ENCODE measurements at regions not wholly inside any gene's neighbourhood (a gene's known extent, or its start where the extent isn't known, plus 50 kb on each side); places are given as distances from the start of the nearest gene placed in this dataset.

- ATAC-seq, result no peak
- TF ChIP-seq ZFP3 (CRISPR knock-in tag; IDR thresholded peaks at IDR 0.05), result no peak
- no peak for TF ChIP-seq POU6F1 (CRISPR knock-in tag; IDR thresholded peaks at IDR 0.05; ENCODE audit: borderline replicate concordance, low read depth)
- no peak for TF ChIP-seq SNAI2 (CRISPR knock-in tag; IDR thresholded peaks at IDR 0.05)
- TF ChIP-seq ISL1 (CRISPR knock-in tag; IDR thresholded peaks at IDR 0.05), result no peak
- no peak for TF ChIP-seq OSR1 (CRISPR knock-in tag; IDR thresholded peaks at IDR 0.05)
- no peak for TF ChIP-seq RARB (CRISPR knock-in tag; IDR thresholded peaks at IDR 0.05)
- TF ChIP-seq ARNTL (CRISPR knock-in tag; IDR thresholded peaks at IDR 0.05; ENCODE audit: borderline replicate concordance, low read depth), result no peak
- TF ChIP-seq ZFP30 (CRISPR knock-in tag; IDR thresholded peaks at IDR 0.05), result no peak
- TF ChIP-seq, protein P1, sequence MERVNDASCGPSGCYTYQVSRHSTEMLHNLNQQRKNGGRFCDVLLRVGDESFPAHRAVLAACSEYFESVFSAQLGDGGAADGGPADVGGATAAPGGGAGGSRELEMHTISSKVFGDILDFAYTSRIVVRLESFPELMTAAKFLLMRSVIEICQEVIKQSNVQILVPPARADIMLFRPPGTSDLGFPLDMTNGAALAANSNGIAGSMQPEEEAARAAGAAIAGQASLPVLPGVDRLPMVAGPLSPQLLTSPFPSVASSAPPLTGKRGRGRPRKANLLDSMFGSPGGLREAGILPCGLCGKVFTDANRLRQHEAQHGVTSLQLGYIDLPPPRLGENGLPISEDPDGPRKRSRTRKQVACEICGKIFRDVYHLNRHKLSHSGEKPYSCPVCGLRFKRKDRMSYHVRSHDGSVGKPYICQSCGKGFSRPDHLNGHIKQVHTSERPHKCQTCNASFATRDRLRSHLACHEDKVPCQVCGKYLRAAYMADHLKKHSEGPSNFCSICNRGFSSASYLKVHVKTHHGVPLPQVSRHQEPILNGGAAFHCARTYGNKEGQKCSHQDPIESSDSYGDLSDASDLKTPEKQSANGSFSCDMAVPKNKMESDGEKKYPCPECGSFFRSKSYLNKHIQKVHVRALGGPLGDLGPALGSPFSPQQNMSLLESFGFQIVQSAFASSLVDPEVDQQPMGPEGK (CRISPR knock-in tag; IDR thresholded peaks at IDR 0.05; ENCODE audit: borderline replicate concordance), result no peak
- TF ChIP-seq GLIS3 (CRISPR knock-in tag; IDR thresholded peaks at IDR 0.05), result no peak
- no peak for TF ChIP-seq ZC3H10 (CRISPR knock-in tag; IDR thresholded peaks at IDR 0.05)
- no peak for TF ChIP-seq ZNF8 (CRISPR knock-in tag; IDR thresholded peaks at IDR 0.05)
- TF ChIP-seq BACH2 (CRISPR knock-in tag; IDR thresholded peaks at IDR 0.05; ENCODE audit: borderline replicate concordance), result no peak
- TF ChIP-seq PPARA (CRISPR knock-in tag; IDR thresholded peaks at IDR 0.05; ENCODE audit: borderline replicate concordance), result no peak
- no peak for TF ChIP-seq ZNF70 (CRISPR knock-in tag; IDR thresholded peaks at IDR 0.05)
- no peak for TF ChIP-seq CSDC2 (CRISPR knock-in tag; IDR thresholded peaks at IDR 0.05)
- TF ChIP-seq CREB5 (CRISPR knock-in tag; IDR thresholded peaks at IDR 0.05; ENCODE audit: low read depth), result no peak
- TF ChIP-seq ZNF565 (CRISPR knock-in tag; conservative IDR thresholded peaks at IDR 0.05; ENCODE audit: low read depth), result no peak
- TF ChIP-seq TCF4 (CRISPR knock-in tag; IDR thresholded peaks at IDR 0.05; ENCODE audit: borderline replicate concordance), result no peak
These were observed 197.9 kb upstream of the HDAC4 start for GRCh38 chr2:239598732-239599090.

DNA sequence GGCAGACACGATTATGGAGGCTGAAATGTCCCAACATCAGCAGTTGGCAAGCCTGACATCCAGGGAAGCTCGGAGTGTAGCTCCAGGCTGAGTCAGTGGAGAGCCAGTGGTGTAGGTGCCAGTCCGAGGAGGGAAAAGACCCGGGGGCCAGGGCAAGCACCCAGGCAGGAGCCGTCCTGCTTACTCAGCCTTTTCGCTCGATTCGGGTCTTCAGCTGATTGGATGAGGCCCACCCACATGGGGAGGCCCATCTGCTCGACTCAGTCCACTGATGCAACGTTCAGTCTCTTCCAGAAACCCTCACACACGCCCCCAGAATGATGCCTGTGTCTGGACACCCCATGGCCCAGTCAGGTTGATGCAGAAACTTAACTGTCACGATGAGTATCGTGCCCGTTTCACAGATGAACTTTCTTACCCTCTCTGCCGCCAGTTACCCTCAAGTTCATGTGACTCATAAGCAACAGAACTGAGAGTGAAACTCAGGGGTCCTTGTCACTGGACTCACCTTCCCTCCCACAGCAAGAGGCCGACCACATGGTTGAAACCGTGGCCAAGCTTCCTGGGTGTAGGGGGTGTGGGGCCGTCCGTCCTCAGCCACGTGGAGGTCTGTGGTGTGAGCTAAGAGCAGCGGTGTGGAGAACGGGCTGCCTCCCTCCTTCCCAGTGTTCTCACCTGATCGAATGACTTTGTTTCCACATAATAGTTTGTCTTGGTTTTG, 197.4 kb upstream of the HDAC4 start:
- no peak for ATAC-seq
- no peak for TF ChIP-seq ARNTL (CRISPR knock-in tag; IDR thresholded peaks at IDR 0.05; ENCODE audit: borderline replicate concordance, low read depth)
- TF ChIP-seq ZNF565 (CRISPR knock-in tag; conservative IDR thresholded peaks at IDR 0.05; ENCODE audit: low read depth), result no peak
- no peak for TF ChIP-seq RARB (CRISPR knock-in tag; IDR thresholded peaks at IDR 0.05)
- TF ChIP-seq SNAI2 (CRISPR knock-in tag; IDR thresholded peaks at IDR 0.05), result no peak
- TF ChIP-seq ZNF70 (CRISPR knock-in tag; IDR thresholded peaks at IDR 0.05), result no peak
- TF ChIP-seq TSHZ2 (CRISPR knock-in tag; IDR thresholded peaks at IDR 0.05), result no peak
- no peak for TF ChIP-seq TOX (CRISPR knock-in tag; IDR thresholded peaks at IDR 0.05; ENCODE audit: borderline replicate concordance)
- TF ChIP-seq CREB5 (CRISPR knock-in tag; IDR thresholded peaks at IDR 0.05; ENCODE audit: low read depth), result no peak
- no peak for TF ChIP-seq POU6F1 (CRISPR knock-in tag; IDR thresholded peaks at IDR 0.05; ENCODE audit: borderline replicate concordance, low read depth)
